ENCODE measurements at regions not wholly inside any gene's neighbourhood (a gene's known extent, or its start where the extent isn't known, plus 50 kb on each side); places are given as distances from the start of the nearest gene placed in this dataset.

GRCh38 chr1:96510391-96510790, 211.2 kb upstream of the PTBP2 start:
- TF ChIP-seq POLR2A (IDR thresholded peaks at IDR 0.05; ENCODE audit: low read depth, low read length) (no peak), CTCF (IDR thresholded peaks at IDR 0.05; ENCODE audit: extremely low read depth in 1 of 2, insufficient read depth in 1 of 2, low read depth in 1 of 2, low read length in 2 of 2) (no peak), MYC (IDR thresholded peaks at IDR 0.05; ENCODE audit: low read depth, low read length) (no peak), EZH2 (IDR thresholded peaks at IDR 0.05; ENCODE audit: borderline replicate concordance, low read depth, low read length, severe bottlenecking) (no peak), POLR2AphosphoS5 (IDR thresholded peaks at IDR 0.05; ENCODE audit: insufficient read depth, low read depth, low read length) (no peak), MAX (IDR thresholded peaks at IDR 0.05; ENCODE audit: insufficient read depth, insufficient read length) (no peak), GATA2 (IDR thresholded peaks at IDR 0.05; ENCODE audit: insufficient read depth, insufficient read length, low read depth, low read length) (no peak)

Data from endothelial cell of umbilical vein (primary cell).